ENCODE measurements at regions not wholly inside any gene's neighbourhood (a gene's known extent, or its start where the extent isn't known, plus 50 kb on each side); places are given as distances from the start of the nearest gene placed in this dataset.

- Histone ChIP-seq H3K27ac (ENCODE audit: low read length) (no peak overlapping the region), H3K36me3 (ENCODE audit: control insufficient read depth, insufficient read depth, low read length) (no peaks in the 10 kb centered on the region), H3K9me3 (ENCODE audit: control insufficient read depth, insufficient read depth, low read length) (no peaks in the 10 kb centered on the region), H3K4me3 (ENCODE audit: low read length) (no peak overlapping the region), H3K4me1 (ENCODE audit: control insufficient read depth, insufficient read depth, low read length) (no peaks in the 10 kb centered on the region), H3K27me3 (ENCODE audit: control insufficient read depth, insufficient read depth, low read length) (no peaks in the 10 kb centered on the region)
- ATAC-seq (no peak), DNase-seq (no peak)
- no peaks in the 10 kb centered on the region for H3K4me1 Mint-ChIP-seq
- H3K4me3 Mint-ChIP-seq, result no peak overlapping the region
- no peak for TF ChIP-seq CTCF (IDR thresholded peaks at IDR 0.05)
- no peak overlapping the region for H3K27ac Mint-ChIP-seq
- H3K27me3 Mint-ChIP-seq (ENCODE audit: low read depth in 2 of 2), result peaks cover 12 to 16% of the 10 kb centered on the region in 2 donors
- H3K36me3 Mint-ChIP-seq, result no peaks in the 10 kb centered on the region
- no peaks in the 10 kb centered on the region for H3K9me3 Mint-ChIP-seq
- intact Hi-C loops (cut with micrococcal nuclease), result no loop called here
- WGBS (ENCODE audit: insufficient coverage), result 62% methylated on average over 5 of the region's 7 CpGs
Observed at GRCh38 chr7:131633342-131633843, 77.0 kb upstream of the PODXL start.

GRCh38 chr7:131630427-131630826 lies 74.0 kb upstream of the PODXL start:
- no peaks in the 10 kb centered on the region for H3K4me1 Mint-ChIP-seq
- ATAC-seq (no peak), DNase-seq (no peak)
- no peaks in the 10 kb centered on the region for H3K36me3 Mint-ChIP-seq
- Histone ChIP-seq H3K27me3 (ENCODE audit: control insufficient read depth, insufficient read depth, low read length) (no peaks in the 10 kb centered on the region), H3K4me1 (ENCODE audit: control insufficient read depth, insufficient read depth, low read length) (no peaks in the 10 kb centered on the region), H3K4me3 (ENCODE audit: low read length) (no peak overlapping the region), H3K9me3 (ENCODE audit: control insufficient read depth, insufficient read depth, low read length) (no peaks in the 10 kb centered on the region), H3K27ac (ENCODE audit: low read length) (no peak overlapping the region), H3K36me3 (ENCODE audit: control insufficient read depth, insufficient read depth, low read length) (no peaks in the 10 kb centered on the region)
- no peak overlapping the region for H3K4me3 Mint-ChIP-seq
- H3K27ac Mint-ChIP-seq, result no peak overlapping the region
- TF ChIP-seq CTCF (IDR thresholded peaks at IDR 0.05), result no peak
- no peaks in the 10 kb centered on the region for H3K9me3 Mint-ChIP-seq
- H3K27me3 Mint-ChIP-seq (ENCODE audit: low read depth in 2 of 2), result peaks cover 8 to 16% of the 10 kb centered on the region in 2 donors
- WGBS (ENCODE audit: insufficient coverage), result 89% methylated on average over 4 of the region's 4 CpGs
- intact Hi-C loops (cut with micrococcal nuclease), result no loop called here

- H3K27ac ChIP-seq (ENCODE audit: low read length), result no peak overlapping the region
- H3K9me3 ChIP-seq (ENCODE audit: control insufficient read depth, insufficient read depth, low read length), result no peaks in the 10 kb centered on the region
- no peak for TF ChIP-seq CTCF (IDR thresholded peaks at IDR 0.05)
- H3K4me3 Mint-ChIP-seq, result no peak overlapping the region
- intact Hi-C loops (cut with micrococcal nuclease), result no loop called here
- no peaks in the 10 kb centered on the region for H3K36me3 Mint-ChIP-seq
- H3K27me3 ChIP-seq (ENCODE audit: control insufficient read depth, insufficient read depth, low read length), result no peaks in the 10 kb centered on the region
- no peak for ATAC-seq
- no peaks in the 10 kb centered on the region for H3K4me1 ChIP-seq (ENCODE audit: control insufficient read depth, insufficient read depth, low read length)
- no peaks in the 10 kb centered on the region for H3K9me3 Mint-ChIP-seq
- no peaks in the 10 kb centered on the region for H3K4me1 Mint-ChIP-seq
- WGBS (ENCODE audit: insufficient coverage), result 78% methylated on average over 13 of the region's 13 CpGs
- H3K4me3 ChIP-seq (ENCODE audit: low read length), result no peak overlapping the region
- no peak for DNase-seq
- H3K27ac Mint-ChIP-seq, result no peak overlapping the region
- peaks cover 6 to 16% of the 10 kb centered on the region in 2 donors for H3K27me3 Mint-ChIP-seq (ENCODE audit: low read depth in 2 of 2)
- no peaks in the 10 kb centered on the region for H3K36me3 ChIP-seq (ENCODE audit: control insufficient read depth, insufficient read depth, low read length)
Observed at GRCh38 chr7:131629217-131629882, 72.9 kb upstream of the PODXL start.

GRCh38 chr7:131628634-131629033 lies 72.2 kb upstream of the PODXL start:
- Mint-ChIP-seq H3K4me1 (no peaks in the 10 kb centered on the region), H3K4me3 (no peak overlapping the region), H3K27me3 (ENCODE audit: low read depth in 2 of 2) (peaks cover 5 to 20% of the 10 kb centered on the region in 2 donors), H3K36me3 (no peaks in the 10 kb centered on the region), H3K27ac (no peak overlapping the region), H3K9me3 (no peaks in the 10 kb centered on the region)
- Histone ChIP-seq H3K36me3 (ENCODE audit: control insufficient read depth, insufficient read depth, low read length) (no peaks in the 10 kb centered on the region), H3K27ac (ENCODE audit: low read length) (no peak overlapping the region), H3K27me3 (ENCODE audit: control insufficient read depth, insufficient read depth, low read length) (no peaks in the 10 kb centered on the region), H3K9me3 (ENCODE audit: control insufficient read depth, insufficient read depth, low read length) (no peaks in the 10 kb centered on the region), H3K4me3 (ENCODE audit: low read length) (no peak overlapping the region), H3K4me1 (ENCODE audit: control insufficient read depth, insufficient read depth, low read length) (no peaks in the 10 kb centered on the region)
- ATAC-seq (no peak), DNase-seq (no peak)
- 77% methylated on average over 8 of the region's 8 CpGs for WGBS (ENCODE audit: insufficient coverage)
- intact Hi-C loops (cut with micrococcal nuclease), result no loop called here
- TF ChIP-seq CTCF (IDR thresholded peaks at IDR 0.05), result no peak
